C4-2B (cell line): ENCODE measurements at regions not wholly inside any gene's neighbourhood (a gene's known extent, or its start where the extent isn't known, plus 50 kb on each side); places are given as distances from the start of the nearest gene placed in this dataset.

Experiments used
- CTCF ChIP-seq: fragments of 450-650 bp; conservative IDR thresholded peaks from 2 replicates; pipeline ENCODE4 v1.5.1; 2017; ENCODE audit warnings: mild to moderate bottlenecking
- ZFX ChIP-seq: fragments of 450-650 bp; IDR thresholded peaks from 2 replicates; pipeline ENCODE4 v1.6.1; 2017

DNA sequence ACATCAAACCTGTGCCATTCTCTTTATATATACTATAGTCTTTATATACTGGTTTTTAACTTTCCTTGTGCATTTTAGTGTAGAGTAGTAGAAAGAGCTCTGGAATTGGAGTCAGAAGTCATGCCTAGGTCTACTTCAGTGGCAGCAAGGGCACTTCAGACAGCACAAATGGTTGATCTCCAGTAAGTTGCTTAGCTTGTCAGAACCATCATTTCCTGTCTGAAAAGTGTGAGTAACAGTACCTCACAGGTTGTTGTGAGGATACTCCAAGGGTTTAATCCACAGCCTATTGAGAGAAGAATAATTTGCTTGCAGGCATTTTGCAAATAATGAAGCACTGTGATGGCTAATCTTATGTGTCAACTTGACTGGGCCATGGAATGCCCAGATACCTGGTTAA, 95.8 kb upstream of the NR4A3 start:
- no peak for TF ChIP-seq CTCF
- no peak for TF ChIP-seq ZFX
